ENCODE measurements at regions not wholly inside any gene's neighbourhood (a gene's known extent, or its start where the extent isn't known, plus 50 kb on each side); places are given as distances from the start of the nearest gene placed in this dataset.

DNA sequence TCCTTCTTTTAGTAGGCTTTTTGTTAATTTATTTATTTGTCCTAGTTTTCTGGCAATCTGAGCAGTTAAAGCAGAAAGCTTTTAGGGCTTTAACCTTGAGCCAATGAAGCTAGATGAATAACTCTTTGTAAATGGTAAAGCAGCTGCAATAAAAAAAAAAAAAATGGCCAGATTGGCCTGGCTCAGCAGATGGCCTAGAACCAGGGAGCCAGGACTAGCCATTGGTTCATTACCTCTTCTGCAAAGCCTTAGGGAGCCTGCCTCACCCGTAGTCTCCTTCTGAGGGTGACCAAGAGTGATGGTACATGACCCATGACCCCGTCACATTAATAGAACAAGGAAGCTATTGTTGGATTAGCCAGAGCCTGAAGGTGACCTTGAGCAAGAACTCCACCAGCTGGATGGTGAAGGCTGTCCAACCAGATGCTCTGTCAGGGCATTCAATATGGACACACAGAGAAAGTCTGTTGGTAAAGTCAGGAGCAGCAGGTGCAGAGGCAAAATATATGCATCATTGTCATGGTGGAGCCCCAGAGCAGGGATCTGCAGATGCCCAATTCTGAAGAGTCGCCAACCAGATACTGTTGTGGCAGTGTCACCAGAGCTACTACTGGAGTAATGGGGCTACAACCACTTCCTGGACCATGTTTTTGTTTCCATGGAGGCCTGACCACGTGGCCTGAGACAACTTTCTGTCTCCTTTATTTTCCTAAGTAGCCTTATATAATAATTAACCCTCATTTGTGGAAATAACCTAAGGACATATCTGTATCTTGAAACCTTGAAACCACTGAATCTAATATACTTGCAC is 100.7 kb downstream of the MTX3 start (continued):
- TF ChIP-seq NFAT5 (CRISPR knock-in tag; IDR thresholded peaks at IDR 0.05) (no peak), ZNF766 (CRISPR knock-in tag; IDR thresholded peaks at IDR 0.05; ENCODE audit: borderline replicate concordance) (no peak), TCF7 (IDR thresholded peaks at IDR 0.05; ENCODE audit: low read depth) (no peak), PATZ1 (CRISPR knock-in tag; IDR thresholded peaks at IDR 0.05) (no peak), PITX1 (CRISPR knock-in tag; IDR thresholded peaks at IDR 0.05) (no peak), PRPF4 (IDR thresholded peaks at IDR 0.05; ENCODE audit: low read depth, low read length, poor library complexity, severe bottlenecking) (no peak), ZNF563 (CRISPR knock-in tag; IDR thresholded peaks at IDR 0.05) (no peak), ESRRA (CRISPR knock-in tag; IDR thresholded peaks at IDR 0.05; ENCODE audit: low read depth) (peak; percentile 80), ZNF770 (CRISPR knock-in tag; IDR thresholded peaks at IDR 0.05) (no peak), ZNF317 (CRISPR knock-in tag; IDR thresholded peaks at IDR 0.05) (no peak)
- TF ChIP-seq, protein P1, sequence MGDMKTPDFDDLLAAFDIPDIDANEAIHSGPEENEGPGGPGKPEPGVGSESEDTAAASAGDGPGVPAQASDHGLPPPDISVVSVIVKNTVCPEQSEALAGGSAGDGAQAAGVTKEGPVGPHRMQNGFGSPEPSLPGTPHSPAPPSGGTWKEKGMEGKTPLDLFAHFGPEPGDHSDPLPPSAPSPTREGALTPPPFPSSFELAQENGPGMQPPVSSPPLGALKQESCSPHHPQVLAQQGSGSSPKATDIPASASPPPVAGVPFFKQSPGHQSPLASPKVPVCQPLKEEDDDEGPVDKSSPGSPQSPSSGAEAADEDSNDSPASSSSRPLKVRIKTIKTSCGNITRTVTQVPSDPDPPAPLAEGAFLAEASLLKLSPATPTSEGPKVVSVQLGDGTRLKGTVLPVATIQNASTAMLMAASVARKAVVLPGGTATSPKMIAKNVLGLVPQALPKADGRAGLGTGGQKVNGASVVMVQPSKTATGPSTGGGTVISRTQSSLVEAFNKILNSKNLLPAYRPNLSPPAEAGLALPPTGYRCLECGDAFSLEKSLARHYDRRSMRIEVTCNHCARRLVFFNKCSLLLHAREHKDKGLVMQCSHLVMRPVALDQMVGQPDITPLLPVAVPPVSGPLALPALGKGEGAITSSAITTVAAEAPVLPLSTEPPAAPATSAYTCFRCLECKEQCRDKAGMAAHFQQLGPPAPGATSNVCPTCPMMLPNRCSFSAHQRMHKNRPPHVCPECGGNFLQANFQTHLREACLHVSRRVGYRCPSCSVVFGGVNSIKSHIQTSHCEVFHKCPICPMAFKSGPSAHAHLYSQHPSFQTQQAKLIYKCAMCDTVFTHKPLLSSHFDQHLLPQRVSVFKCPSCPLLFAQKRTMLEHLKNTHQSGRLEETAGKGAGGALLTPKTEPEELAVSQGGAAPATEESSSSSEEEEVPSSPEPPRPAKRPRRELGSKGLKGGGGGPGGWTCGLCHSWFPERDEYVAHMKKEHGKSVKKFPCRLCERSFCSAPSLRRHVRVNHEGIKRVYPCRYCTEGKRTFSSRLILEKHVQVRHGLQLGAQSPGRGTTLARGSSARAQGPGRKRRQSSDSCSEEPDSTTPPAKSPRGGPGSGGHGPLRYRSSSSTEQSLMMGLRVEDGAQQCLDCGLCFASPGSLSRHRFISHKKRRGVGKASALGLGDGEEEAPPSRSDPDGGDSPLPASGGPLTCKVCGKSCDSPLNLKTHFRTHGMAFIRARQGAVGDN (CRISPR knock-in tag; IDR thresholded peaks at IDR 0.05): no peak
